GM12891 (cell line): ENCODE measurements at regions not wholly inside any gene's neighbourhood (a gene's known extent, or its start where the extent isn't known, plus 50 kb on each side); places are given as distances from the start of the nearest gene placed in this dataset.

ENCODE experiments used
- POLR2A ChIP-seq: IDR thresholded peaks from 2 replicates; pipeline ENCODE4 v1.6.1; 2011; ENCODE audit warnings: low read depth, low read length, control low read depth
- POLR2AphosphoS5 ChIP-seq: IDR thresholded peaks from 2 replicates; pipeline ENCODE4 v1.6.1; 2011; ENCODE audit warnings: low read depth, low read length, control low read depth
- TAF1 ChIP-seq: IDR thresholded peaks from 2 replicates; pipeline ENCODE4 v1.6.1; 2011; ENCODE audit warnings: low read depth, low read length, control low read depth

- TF ChIP-seq POLR2A, result no peak
- TF ChIP-seq POLR2AphosphoS5, result no peak
- no peak for TF ChIP-seq TAF1
Measured at GRCh38 chr5:8601831-8602354, 732.9 kb downstream of the MTRR start.
